HG02642 (cell line): ENCODE measurements at regions not wholly inside any gene's neighbourhood (a gene's known extent, or its start where the extent isn't known, plus 50 kb on each side); places are given as distances from the start of the nearest gene placed in this dataset.
"Not testable (repeated sequence)": the region's sequence is repeated elsewhere in the genome, so short reads cannot be mapped to it uniquely, and the experiment has no call there.

Experiments used
- ATAC-seq: cut with Tn5 transposase; IDR thresholded peaks from one replicate; pipeline ENCODE4 v1.9.1; 2021; ENCODE audit warnings: mild to moderate bottlenecking; ENCODE audit not compliant: unreplicated experiment, poor library complexity

DNA sequence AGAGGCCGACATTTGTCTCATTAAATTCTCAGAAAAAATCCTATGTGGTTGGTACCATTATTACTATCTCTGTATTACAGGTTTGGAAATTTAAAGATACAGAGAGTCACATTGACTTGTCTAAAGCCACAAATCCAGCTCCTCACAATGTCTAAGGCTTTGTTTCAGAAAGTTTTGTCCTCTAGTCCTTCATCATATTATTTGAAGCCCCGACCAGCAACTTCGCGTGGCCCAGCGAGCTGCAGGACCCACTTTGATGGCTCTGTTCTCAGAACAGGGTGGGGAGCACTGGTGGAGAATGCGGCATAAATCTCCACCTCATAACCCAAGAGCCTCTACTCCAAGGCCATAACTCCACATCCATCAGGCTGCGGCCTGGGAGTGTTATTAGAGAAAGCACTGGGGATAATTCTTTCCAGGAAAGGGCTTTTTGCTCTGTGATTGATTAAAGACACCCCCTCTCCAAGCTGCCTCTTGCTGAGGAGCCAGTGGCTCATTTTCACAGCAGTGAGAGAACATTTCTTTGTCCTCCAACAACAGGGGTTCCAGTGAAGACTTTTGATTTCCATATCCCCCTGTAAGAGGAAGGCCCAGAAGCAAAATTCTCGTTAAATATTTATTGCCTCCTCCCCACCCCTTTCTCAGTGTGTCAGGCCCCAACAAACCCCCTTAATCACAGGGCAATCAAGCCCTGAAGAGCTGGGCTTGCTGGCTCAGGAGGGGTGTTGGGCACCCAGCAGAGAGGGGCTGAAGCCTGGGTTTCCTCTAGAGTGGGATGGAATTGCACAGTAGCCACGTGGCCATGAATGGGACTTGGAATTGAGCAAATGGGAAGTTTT lies 113.7 kb upstream of the CDH11 start:
- ATAC-seq, result no peak

- ATAC-seq, result not testable (repeated sequence)
Measured at GRCh38 chr16:65234721-65235320, 113.0 kb upstream of the CDH11 start.

DNA sequence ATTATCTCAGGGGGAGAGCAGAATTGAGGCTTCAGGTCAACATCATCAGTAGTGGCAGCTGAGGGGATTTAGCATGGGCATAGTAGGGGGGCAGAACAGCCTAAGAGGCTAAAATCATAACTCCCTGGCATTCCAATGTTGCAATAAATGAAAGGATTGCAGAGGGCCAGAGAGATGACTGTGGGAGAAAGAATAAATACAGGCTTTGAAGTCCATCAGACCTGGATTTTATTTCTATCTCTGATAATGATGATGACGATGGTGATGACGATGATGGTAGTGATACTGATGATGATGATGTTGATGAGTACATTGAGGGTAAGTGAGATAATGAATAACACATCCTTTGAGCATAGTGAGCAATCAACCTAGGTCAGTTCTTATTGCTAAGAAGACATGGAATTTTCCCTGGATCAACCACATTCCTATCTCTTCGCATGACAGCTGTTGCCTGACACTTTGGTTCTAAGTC lies 107.4 kb upstream of the CDH11 start:
- no peak for ATAC-seq

GRCh38 chr16:65227150-65227835 lies 105.4 kb upstream of the CDH11 start:
- ATAC-seq, result no peak

DNA sequence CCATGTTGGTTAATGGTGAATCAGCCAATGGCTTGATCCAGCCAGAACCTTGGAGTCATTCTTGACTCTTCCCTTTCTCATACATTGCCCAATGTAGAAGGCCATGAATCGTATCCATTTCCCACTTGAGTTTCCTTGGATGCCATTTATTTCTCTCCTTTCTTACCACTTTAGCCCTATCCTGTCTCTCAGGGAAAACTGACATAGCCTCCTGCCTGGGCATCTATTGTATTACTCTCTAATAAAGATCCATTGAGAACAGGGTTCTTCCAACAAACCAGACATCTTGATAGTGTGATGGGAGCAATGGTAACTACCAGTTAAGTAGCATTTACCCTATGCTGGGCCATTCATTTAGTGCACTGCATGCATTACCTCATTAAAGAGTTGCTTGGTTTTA lies 104.2 kb upstream of the CDH11 start:
- no peak for ATAC-seq

DNA sequence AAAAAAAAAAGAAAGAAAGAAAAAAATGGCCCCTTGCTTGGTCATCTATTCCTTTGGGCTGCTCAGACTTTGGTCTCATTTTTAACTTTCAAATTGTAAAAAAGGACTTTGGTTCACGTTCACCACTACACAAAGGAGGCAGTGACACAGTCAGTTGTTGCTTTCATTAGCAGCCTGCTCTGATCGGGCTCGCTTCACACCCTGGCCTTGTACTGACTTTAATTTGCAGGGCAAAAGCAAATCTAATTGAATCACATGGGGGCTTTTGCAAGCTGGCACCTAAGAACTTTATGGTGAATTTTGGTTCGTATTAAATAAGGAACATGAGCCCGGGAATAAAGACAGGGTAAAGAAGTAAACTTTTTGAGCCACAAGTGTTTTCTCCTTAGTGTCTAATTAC lies 103.6 kb upstream of the CDH11 start:
- ATAC-seq, result no peak

DNA sequence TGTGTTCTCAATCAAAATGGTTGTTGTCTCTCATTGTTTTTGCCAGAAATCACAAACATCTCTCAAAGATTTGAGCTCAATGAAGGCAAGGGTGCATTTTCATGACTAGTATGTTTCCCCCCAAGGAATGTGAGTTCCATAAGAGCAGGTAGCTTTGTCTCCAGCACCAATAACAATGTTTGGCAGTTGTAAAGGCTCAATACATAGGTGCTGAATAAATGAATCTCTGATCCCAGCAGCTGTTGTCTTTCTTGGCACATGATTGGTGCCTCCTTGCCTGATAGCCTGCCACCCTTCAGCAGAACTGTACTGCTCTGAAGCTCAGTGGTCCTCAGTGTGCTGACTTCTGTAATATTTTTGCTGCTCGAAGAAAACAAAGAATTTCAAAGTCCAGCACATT lies 103.1 kb upstream of the CDH11 start:
- no peak for ATAC-seq

GRCh38 chr16:65224471-65224870 lies 102.6 kb upstream of the CDH11 start:
- ATAC-seq, result no peak

DNA sequence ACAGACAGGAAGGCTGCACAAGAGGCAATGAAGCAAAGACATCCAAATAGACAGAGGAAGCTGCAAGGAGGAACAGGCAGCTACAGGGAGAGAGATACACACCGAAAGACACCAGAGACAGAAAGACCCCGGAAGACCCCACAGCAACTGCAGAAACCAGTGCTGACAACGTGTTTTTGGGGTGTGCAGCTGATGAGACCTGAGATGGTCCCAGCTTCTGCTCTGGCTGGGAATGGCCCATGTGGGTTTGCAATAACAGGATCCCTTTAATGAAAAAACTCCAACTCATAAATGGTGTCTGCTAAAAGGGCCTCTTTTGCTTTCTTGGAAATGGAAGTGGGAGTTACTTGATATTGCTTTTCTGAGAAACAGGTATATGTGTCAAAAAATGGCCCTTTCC lies 101.5 kb upstream of the CDH11 start:
- ATAC-seq, result no peak

GRCh38 chr16:65222536-65222935 lies 100.7 kb upstream of the CDH11 start:
- no peak for ATAC-seq

DNA sequence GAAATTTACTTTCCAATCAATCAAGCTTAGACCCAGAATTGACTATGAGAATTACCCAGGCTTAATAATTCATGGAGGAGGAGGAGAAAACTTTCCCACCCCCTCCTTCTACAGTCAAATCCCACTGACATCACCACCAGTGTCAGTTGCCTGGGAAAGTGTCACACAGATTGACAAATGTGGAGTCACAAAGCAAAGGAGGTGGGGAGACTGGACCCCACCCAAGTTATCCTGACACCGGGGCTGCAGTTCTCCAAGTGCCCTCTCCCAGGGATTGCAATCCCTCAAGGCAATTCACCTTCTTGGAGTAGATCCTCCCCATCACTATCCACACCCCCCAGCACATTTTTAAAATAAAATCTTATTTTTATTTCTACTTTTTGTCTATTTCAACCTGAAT lies 100.2 kb upstream of the CDH11 start:
- ATAC-seq, result no peak

DNA sequence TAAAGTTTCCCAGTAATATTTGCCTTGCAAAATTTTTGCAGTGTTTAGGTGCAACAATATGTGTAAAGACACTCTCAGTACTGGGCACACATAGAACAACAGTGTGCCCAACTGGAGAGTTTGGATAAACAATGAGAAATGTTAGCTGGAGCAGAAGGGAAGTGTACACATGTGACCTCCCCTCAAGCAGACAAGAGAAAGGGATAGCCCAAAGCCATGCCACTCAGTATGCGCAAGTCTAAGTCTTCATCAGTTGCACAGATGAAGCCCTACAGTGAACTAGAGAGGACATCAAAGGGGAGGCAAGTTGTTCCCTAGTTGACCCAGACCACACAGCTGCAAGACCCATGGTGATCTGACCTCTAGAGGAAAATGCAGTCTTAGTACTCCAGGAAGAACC lies 97.9 kb upstream of the CDH11 start:
- no peak for ATAC-seq

DNA sequence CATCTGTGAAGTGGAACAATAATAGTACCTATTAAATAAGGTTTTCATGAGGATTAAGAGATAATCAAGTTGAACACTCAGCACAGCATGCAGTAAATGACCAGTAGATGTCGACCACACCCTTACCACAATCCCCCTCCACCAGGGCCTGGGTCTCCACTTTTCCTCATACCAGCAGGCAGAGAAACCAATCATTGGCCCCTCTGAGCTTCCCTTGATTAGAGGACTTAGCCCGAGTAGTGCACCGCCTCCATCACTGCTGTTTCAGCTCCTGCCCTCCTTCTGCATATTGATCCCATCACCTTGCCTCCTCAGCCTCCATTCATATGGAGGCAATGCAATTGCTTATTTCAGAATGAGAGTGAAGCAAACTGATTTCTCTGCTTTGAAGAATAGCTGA lies 96.5 kb upstream of the CDH11 start:
- no peak for ATAC-seq

GRCh38 chr16:65213866-65214595 lies 92.2 kb upstream of the CDH11 start:
- no peak for ATAC-seq

DNA sequence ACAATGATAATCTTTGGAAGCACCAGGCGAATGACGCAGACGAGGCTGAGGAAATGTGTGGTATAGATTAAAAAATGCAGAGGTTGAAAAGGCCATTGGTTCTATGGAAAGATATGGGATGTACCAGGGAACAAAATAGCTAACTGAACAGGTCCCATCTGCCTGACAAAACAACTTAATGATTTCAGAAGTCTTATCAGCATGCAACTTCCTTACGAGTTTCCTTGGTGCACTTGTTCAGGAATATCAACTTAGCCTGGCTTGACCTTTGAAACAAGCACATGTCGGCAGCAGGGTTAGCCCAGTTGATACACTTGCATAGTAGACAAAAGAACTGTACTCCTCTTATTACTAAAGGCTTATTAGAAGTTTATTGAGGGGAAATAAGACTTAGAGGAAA lies 90.9 kb upstream of the CDH11 start:
- no peak for ATAC-seq

- no peak for ATAC-seq
Measured at GRCh38 chr16:65212240-65212639, 90.4 kb upstream of the CDH11 start.

DNA sequence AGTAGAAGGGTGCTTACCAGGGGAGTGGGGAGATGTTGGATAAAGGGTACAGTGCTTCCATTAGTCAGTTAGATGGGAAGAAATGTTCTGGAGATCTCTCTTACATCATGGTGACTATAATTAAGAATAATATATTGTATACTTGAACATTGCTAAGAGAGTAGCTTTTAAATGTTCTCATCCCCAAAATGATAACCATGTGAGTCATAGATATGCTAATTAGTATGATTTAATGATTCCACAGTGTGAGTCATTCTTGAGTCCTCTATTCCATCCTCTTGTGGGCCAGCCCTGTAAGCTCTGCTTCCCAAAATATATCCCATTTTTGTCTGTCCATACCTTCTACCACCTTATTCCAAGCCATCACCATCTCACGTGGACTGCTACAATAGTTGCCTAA lies 80.6 kb upstream of the CDH11 start:
- no peak for ATAC-seq

- ATAC-seq, result no peak
Measured at GRCh38 chr16:65201511-65201910, 79.6 kb upstream of the CDH11 start.

DNA sequence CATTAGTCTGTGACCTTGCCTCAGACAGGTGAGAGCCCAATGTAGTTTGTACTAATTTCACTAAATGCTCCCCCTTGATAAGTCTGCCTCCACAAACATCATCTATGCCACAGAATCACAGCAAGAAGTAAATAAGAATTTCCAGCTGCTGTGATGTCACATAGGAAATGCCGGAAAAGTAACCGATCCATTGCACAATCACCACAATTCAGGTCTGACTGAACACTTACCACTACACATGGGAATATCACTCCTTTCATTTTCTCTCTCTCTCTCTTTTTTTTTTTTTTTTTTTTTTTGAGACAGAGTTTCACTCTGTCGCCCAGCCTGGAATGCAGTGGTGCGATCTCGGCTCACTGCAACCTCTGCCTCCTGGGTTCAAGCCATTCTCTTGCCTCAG lies 79.0 kb upstream of the CDH11 start:
- ATAC-seq, result no peak

DNA sequence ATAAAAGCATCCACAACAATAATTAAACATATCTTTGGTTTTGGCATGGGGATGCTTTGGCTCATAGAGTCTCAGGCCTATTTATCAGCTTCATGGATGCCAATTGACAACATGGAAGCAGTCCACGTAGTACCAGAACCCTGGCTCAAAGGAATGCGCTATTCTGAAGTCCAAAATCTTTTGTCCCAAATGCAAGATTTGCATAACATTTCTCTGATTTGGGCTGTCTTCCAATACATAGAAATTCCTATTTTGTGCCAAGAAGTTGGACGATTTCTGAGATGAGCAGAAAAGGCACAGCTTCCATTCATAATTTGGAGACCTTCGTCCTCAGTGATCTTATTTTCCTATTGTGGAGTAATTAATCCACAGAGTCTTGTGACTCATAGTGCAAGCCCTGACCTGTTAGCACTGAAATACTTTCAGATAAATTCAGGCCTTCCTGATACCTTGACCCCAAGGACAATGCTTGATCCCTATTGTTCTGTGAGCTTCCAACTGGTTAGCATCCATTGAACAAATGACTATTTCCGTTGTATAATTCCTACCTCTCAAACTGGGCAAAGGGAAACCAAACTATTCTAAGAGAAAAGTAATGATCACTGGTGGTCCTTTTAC lies 78.4 kb upstream of the CDH11 start:
- ATAC-seq, result no peak
